Small intestine (tissue), 7 donors: ENCODE measurements at regions not wholly inside any gene's neighbourhood (a gene's known extent, or its start where the extent isn't known, plus 50 kb on each side); places are given as distances from the start of the nearest gene placed in this dataset.

Experiments used
- DNase-seq, 2 donors: peaks; one replicate each; pipeline versions ENCODE4 v3.0.0 to v3.0.0-alpha.2; 2013
- FAIRE-seq: peaks from 2 replicates; lab custom pipeline; 2012; peaks lifted over from hg19 to GRCh38; lab: Jason Lieb, UNC
- H3K27ac ChIP-seq, 3 donors: one replicate each; pipeline ENCODE4 v1.5.1; 2013; ENCODE audit warnings: low read length in 2 of 3, mild to moderate bottlenecking in 2 of 3, control low read depth in 1 of 3, inconsistent platforms in 1 of 3, low read depth in 1 of 3, moderate library complexity in 1 of 3
- H3K27me3 ChIP-seq, 3 donors: one replicate each; pipeline ENCODE4 v1.6.1; 2013; ENCODE audit warnings: low read length in 3 of 3, inconsistent platforms in 1 of 3; ENCODE audit not compliant: control insufficient read depth in 3 of 3, insufficient read depth in 3 of 3
- H3K36me3 ChIP-seq, 3 donors: one replicate each; pipeline ENCODE4 v1.6.1; 2013; ENCODE audit warnings: low read length in 3 of 3, inconsistent platforms in 1 of 3, low read depth in 1 of 3, mild to moderate bottlenecking in 1 of 3, moderate library complexity in 1 of 3; ENCODE audit not compliant: control insufficient read depth in 3 of 3, insufficient read depth in 2 of 3
- H3K4me1 ChIP-seq, 3 donors: one replicate each; pipeline ENCODE4 v1.6.1; 2013; ENCODE audit warnings: low read length in 2 of 3, inconsistent platforms in 1 of 3, low read depth in 1 of 3, mild to moderate bottlenecking in 1 of 3, moderate library complexity in 1 of 3; ENCODE audit not compliant: control insufficient read depth in 3 of 3, insufficient read depth in 2 of 3
- H3K4me3 ChIP-seq, 3 donors: one replicate each; pipeline ENCODE4 v1.5.1; 2013; ENCODE audit warnings: low read length in 3 of 3, control low read depth in 1 of 3, inconsistent platforms in 1 of 3, low read depth in 1 of 3, mild to moderate bottlenecking in 1 of 3, moderate library complexity in 1 of 3
- H3K9me3 ChIP-seq, 2 donors: one replicate each; pipeline ENCODE4 v1.6.1; 2013; ENCODE audit warnings: low read depth in 1 of 2, low read length in 1 of 2; ENCODE audit not compliant: control insufficient read depth in 2 of 2, insufficient read depth in 1 of 2
- WGBS, 3 donors: extraction: QIAGEN DNeasy Blood & Tissue Kit; methylation state at CpG; one replicate each; pipeline ENCODE4 v1.1.7; 2013; 5-methylcytosine and 5-hydroxymethylcytosine counted together
- donor health status: healthy with polysubstance abuse.
- donor health status: control.
- donor health status: control.
- donor health status: Bipolar disorder and iron deficiency.
- donor health status: healthy.

DNA sequence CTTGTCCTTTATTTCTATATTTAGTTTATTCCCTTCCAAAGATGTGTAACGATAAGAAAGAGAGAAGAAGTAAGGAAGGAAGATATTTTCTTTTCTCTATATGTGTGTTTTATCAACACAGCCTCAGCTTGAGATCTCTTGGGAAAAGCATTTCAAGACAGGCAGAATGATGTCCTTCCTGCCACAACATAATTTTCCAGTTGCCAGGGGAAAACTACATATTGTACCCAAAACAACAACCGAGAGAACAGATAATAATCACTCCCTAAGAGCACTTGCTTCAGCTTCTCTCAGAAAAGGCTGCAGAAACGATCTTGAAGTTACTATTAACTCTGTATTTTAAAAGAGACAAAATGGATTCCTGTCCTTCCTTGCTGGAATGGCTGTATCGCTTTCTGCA, 151.4 kb upstream of the ITGB1 start:
- FAIRE-seq (no peak), DNase-seq (no peak)
- H3K4me1 ChIP-seq: peaks cover 0 to 19% (median 0%) of the 10 kb centered on the region in 3 donors
- H3K36me3 ChIP-seq: no peaks in the 10 kb centered on the region
- no peaks in the 10 kb centered on the region for H3K9me3 ChIP-seq
- peaks cover 0 to 3% (median 0%) of the 10 kb centered on the region in 3 donors for H3K27me3 ChIP-seq
- 65 to 71% (median 68%) methylated on average over 4 of the region's 4 CpGs for WGBS, 3 donors
- no peak overlapping the region for H3K4me3 ChIP-seq
- no peak overlapping the region for H3K27ac ChIP-seq

DNA sequence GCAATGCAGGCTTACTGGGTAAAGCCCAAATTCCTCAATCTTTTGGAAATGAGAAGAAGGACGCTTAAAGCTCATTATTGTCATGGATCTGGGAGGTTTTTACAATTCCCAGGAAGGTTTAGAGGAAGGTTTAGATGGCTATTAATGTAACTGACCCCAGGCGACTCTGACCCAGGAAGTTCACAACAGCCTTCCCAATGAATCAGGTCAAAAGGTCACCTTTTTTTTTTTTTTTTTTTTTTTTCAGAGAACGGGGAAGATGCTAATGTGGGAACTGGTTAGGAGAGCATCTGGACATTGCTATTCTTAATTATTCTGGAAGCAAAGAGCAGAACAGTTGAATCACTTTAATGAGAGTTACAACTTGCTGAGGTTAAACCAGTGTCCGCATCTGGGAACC, 149.9 kb upstream of the ITGB1 start:
- Histone ChIP-seq H3K9me3 (peaks cover 0 to 11% of the 10 kb centered on the region in 2 donors), H3K4me3 (no peak overlapping the region), H3K27me3 (peaks cover 0 to 3% (median 0%) of the 10 kb centered on the region in 3 donors), H3K36me3 (no peaks in the 10 kb centered on the region), H3K4me1 (peaks cover 0 to 9% (median 0%) of the 10 kb centered on the region in 3 donors), H3K27ac (no peak overlapping the region)
- 82 to 89% (median 83%) methylated on average over 4 of the region's 4 CpGs for WGBS, 3 donors
- DNase-seq (no peak), FAIRE-seq (no peak)

DNA sequence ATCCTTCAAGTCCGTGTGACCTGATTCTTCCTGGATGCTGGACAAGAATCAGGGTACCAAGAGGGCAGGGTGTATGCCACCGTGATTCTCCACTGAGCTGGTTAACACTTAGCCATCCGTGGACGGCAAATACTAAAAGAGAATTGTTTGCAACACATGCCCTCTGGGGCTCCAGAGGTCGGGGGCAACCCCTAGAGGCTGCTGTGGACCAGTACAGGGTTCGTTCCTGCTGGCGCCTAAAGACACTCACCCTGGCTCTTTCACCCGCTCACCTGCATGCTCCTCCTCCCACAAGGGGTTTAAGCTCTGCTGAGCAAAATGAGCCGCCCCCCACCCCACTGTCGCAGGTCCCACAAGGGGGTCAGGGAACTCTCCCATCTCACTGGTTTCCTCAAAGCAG, 148.7 kb upstream of the ITGB1 start:
- H3K27me3 ChIP-seq: peaks cover 0 to 3% (median 0%) of the 10 kb centered on the region in 3 donors
- no peak for DNase-seq
- 65 to 76% (median 68%) methylated on average over 10 of the region's 10 CpGs for WGBS, 3 donors
- H3K4me3 ChIP-seq: no peak overlapping the region
- no peak overlapping the region for H3K27ac ChIP-seq
- H3K4me1 ChIP-seq: no peaks in the 10 kb centered on the region
- FAIRE-seq: no peak
- H3K36me3 ChIP-seq: no peaks in the 10 kb centered on the region
- H3K9me3 ChIP-seq: peaks cover 0 to 14% of the 10 kb centered on the region in 2 donors

DNA sequence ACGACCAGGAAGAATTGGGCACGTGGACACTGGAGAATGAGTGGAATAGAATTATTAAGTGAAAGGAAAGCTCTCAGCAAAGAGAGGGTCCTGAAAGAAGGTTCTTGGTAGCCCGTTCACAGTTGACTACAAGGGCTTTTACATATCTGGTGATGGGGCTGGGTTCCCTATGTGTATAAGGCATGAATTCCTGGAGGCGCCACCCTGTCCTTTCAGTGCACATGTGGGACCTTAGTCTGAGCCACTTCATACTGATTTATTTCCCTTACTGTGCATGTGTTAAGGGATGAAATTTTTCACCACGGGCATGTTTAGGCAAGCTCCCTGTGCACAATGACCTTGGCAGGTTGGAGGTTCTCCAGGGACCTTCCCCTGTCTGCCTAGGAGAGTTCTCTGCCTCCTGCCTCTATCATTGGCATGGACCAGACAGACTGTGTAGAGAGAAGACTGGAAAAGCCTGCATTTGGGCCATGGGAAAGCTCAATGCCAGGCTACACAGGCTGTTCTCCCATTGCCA, 145.9 kb upstream of the ITGB1 start:
- H3K36me3 ChIP-seq: no peaks in the 10 kb centered on the region
- DNase-seq (no peak), FAIRE-seq (no peak)
- no peaks in the 10 kb centered on the region for H3K4me1 ChIP-seq
- peaks cover 0 to 3% (median 0%) of the 10 kb centered on the region in 3 donors for H3K27me3 ChIP-seq
- no peak overlapping the region for H3K4me3 ChIP-seq
- H3K9me3 ChIP-seq: peaks cover 0 to 14% of the 10 kb centered on the region in 2 donors
- H3K27ac ChIP-seq: no peak overlapping the region
- WGBS, 3 donors: 73 to 85% (median 80%) methylated on average over 5 of the region's 5 CpGs

DNA sequence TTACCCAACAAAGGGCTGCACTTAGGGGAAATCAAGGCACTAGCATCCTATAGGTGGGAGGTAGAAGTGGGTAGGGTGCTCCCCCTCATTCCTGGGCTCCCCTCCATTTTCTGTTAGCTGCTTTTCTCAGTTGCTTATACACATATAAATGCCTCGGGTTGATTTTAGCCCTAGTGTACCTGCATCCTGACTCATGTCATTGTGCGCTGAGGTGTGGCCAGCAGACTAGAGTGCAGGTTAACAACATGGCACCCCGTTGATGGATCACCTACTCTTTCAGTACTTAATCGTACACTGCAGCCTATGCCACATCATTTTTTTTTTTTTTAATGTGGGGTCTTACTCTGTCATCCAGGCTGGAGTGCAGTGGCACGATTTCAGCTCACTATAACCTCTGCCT, 144.0 kb upstream of the ITGB1 start:
- no peak for DNase-seq
- no peak overlapping the region for H3K4me3 ChIP-seq
- H3K4me1 ChIP-seq: no peaks in the 10 kb centered on the region
- FAIRE-seq: no peak
- no peaks in the 10 kb centered on the region for H3K27me3 ChIP-seq
- H3K9me3 ChIP-seq: peaks cover 0 to 14% of the 10 kb centered on the region in 2 donors
- 72 to 79% (median 75%) methylated on average over 5 of the region's 5 CpGs for WGBS, 3 donors
- H3K36me3 ChIP-seq: no peaks in the 10 kb centered on the region
- no peak overlapping the region for H3K27ac ChIP-seq

DNA sequence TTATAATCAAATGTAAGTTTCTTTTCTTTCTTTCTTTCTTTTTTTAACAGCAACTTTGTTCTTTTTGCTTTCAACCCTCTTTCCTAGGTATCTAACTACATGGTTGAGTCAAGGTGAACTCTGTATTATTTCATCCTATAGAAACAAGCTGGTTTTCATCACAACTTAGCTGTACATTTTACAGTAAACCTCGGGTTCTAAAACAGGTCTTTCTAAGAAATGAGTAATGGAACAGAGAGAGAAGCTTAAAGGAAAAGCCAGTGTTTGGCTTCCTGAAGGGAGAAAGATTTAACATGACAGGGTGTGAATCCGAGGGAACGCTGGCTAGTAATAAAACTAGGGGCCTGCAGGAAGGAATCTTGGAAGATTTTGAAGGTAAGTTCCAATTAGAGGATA, 143.4 kb upstream of the ITGB1 start:
- WGBS, 3 donors: 61 to 74% (median 67%) methylated on average over 3 of the region's 3 CpGs
- DNase-seq (no peak), FAIRE-seq (no peak)
- H3K4me3 ChIP-seq: no peak overlapping the region
- H3K27me3 ChIP-seq: no peaks in the 10 kb centered on the region
- H3K36me3 ChIP-seq: no peaks in the 10 kb centered on the region
- no peaks in the 10 kb centered on the region for H3K4me1 ChIP-seq
- no peak overlapping the region for H3K27ac ChIP-seq
- H3K9me3 ChIP-seq: peaks cover 0 to 14% of the 10 kb centered on the region in 2 donors

DNA sequence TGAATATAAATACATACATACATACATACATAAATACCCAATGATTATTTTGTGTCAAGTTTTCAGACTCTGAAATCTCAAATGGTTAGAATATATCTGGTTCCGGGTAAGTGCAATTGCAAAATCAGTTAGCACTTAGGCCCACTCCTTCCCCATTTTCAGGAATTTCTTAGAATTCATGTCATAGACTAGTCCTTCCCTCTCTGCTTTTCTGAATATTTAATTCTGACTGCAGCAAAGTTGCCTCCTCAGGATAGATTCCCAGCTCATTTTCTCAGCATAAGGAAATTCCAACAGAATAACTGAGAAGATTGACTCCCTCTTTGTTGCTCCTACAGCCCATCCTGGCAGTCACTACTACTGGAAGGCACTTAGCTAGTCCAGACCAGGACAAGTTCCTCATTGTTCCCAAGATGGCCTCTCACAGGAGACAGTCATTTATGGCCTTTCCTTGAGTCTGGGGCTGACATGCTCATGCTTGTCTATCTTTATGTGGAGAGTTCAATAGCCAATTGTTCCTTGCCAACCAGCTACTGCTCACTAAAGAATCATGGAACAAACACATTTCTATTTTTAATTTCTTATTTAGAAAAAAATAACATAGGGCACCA, 142.9 kb upstream of the ITGB1 start:
- no peak for DNase-seq
- WGBS, 3 donors: 92 to 97% (median 95%) methylated on average over 1 of the region's 1 CpG
- FAIRE-seq: no peak

DNA sequence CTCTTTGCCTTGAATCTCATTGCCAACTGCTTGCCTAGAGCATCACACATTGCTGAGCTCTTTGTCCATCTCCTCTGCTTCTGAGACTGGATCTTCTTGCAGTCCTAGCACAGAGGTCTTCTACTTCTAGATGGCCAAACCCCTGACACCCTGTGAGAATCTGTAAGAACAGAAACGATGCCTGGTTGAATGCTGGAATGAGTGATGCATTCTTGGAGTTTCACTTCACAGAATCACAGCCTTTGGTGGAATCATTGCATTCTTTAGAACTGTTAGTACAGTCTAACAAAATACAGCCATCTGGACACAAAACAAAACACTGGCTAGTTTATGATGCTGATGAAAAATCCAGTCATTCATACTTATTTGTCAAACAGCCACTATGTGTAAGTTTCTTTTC, 141.7 kb upstream of the ITGB1 start:
- WGBS, 3 donors: 55 to 62% (median 59%) methylated on average over 1 of the region's 1 CpG
- FAIRE-seq: no peak
- H3K4me3 ChIP-seq: no peak overlapping the region
- H3K36me3 ChIP-seq: no peaks in the 10 kb centered on the region
- peaks cover 0 to 14% of the 10 kb centered on the region in 2 donors for H3K9me3 ChIP-seq
- no peak overlapping the region for H3K27ac ChIP-seq
- DNase-seq: no peak
- H3K27me3 ChIP-seq: no peaks in the 10 kb centered on the region
- H3K4me1 ChIP-seq: no peaks in the 10 kb centered on the region

More for the DNA sequence above, 142.9 kb upstream of the ITGB1 start:
- H3K27me3 ChIP-seq: no peaks in the 10 kb centered on the region
- H3K4me1 ChIP-seq: no peaks in the 10 kb centered on the region
- no peak overlapping the region for H3K27ac ChIP-seq
- H3K9me3 ChIP-seq: peaks cover 0 to 14% of the 10 kb centered on the region in 2 donors
- H3K36me3 ChIP-seq: no peaks in the 10 kb centered on the region
- no peak overlapping the region for H3K4me3 ChIP-seq
